ENCODE measurements at regions not wholly inside any gene's neighbourhood (a gene's known extent, or its start where the extent isn't known, plus 50 kb on each side); places are given as distances from the start of the nearest gene placed in this dataset.
"Not testable (repeated sequence)": the region's sequence is repeated elsewhere in the genome, so short reads cannot be mapped to it uniquely, and the experiment has no call there.

DNA sequence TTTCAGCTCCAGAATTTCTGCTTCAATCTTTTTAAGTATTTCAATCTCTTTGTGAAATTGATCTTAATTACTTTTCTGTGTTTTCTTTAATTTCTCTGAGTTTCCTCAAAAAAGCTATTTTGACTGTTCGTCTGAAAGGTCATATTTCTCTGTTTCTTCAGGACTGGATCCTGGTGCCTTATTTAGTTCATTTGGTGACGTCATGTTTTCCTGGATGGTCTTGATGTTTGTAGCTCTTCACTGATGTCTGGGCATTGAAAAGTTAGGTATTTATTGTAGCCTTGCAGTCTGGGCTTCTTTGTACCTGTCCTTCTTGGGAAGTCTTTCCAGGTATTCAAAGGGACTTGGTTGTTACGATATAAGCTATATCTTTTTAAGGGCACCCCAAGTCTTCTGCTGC lies 998.7 kb downstream of the NCAM2 start:
- in situ Hi-C loops (cut with MboI; ENCODE audit: low sequenced_read_pairs), result no loop called here

- in situ Hi-C loops (cut with MboI; ENCODE audit: low sequenced_read_pairs), result no loop called here
These were observed 999.5 kb downstream of the NCAM2 start for GRCh38 chr21:21997390-21998333.

GRCh38 chr21:22019766-22020165 lies 1021.6 kb downstream of the NCAM2 start:
- in situ Hi-C loops (cut with MboI; ENCODE audit: low sequenced_read_pairs), result no loop called here

DNA sequence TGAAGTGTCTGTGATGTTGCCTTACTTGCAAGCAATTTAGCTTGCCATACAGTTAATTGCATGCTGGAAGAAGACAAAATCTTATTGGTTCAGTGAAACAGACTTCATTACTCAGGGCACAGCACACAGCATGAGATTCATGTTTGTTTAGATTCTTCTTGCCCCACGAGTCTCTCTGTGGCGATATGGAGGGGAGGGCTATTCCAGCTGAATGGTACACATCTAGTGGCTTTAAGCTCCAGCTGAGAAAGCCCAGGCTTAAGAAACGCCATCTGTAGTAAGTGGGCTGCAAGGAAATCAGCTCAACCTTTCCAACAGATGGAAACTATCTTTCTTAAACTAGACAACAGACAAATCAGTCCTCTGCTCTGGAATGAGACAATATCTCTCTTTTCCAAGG lies 1022.0 kb downstream of the NCAM2 start:
- in situ Hi-C loops (cut with MboI; ENCODE audit: low sequenced_read_pairs), result no loop called here

- in situ Hi-C loops (cut with MboI; ENCODE audit: low sequenced_read_pairs), result not testable (repeated sequence)
These were observed 1025.7 kb downstream of the NCAM2 start for GRCh38 chr21:22023896-22024295.

- in situ Hi-C loops (cut with MboI; ENCODE audit: low sequenced_read_pairs), result no loop called here
These were observed 1046.2 kb downstream of the NCAM2 start for GRCh38 chr21:22044431-22044830.

GRCh38 chr21:22046576-22046975 lies 1048.4 kb downstream of the NCAM2 start:
- in situ Hi-C loops (cut with MboI; ENCODE audit: low sequenced_read_pairs), result no loop called here

GRCh38 chr21:22056904-22057303 lies 1058.7 kb downstream of the NCAM2 start:
- in situ Hi-C loops (cut with MboI; ENCODE audit: low sequenced_read_pairs), result no loop called here

DNA sequence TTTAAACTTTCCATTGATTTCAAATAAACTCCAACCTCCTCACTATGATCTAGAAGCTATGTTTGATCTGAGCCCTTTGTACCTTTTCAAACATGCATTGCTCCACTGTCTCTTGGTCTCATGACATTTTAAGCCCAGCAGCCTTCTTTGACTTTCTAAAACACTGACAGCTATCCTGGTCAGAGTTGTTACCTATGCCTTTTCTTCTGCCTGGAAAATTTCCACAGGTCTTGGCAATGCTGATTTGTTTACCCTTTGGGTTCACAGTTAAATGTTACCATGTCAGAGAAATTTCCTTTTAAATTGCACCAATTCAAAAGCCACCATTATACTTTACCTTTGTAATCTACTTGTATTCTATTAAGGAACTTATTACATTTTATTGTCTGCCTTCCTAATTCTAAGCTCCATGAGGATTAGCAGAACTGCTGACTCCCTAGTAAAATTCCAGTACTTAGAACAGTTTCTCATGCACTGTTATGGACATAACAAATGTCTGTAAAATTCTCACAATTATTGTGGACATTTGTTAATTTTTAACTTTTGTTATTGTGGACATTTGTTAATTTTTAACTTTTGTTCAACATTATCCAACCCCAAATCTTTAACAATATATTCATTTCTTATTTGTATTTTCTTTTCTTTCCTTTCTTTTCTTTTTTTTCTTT lies 1064.4 kb downstream of the NCAM2 start:
- in situ Hi-C loops (cut with MboI; ENCODE audit: low sequenced_read_pairs), result no loop called here

- in situ Hi-C loops (cut with MboI; ENCODE audit: low sequenced_read_pairs), result no loop called here
These were observed 1064.9 kb downstream of the NCAM2 start for GRCh38 chr21:22063140-22063539.

GRCh38 chr21:22076471-22076870 lies 1078.3 kb downstream of the NCAM2 start:
- in situ Hi-C loops (cut with MboI; ENCODE audit: low sequenced_read_pairs), result no loop called here

DNA sequence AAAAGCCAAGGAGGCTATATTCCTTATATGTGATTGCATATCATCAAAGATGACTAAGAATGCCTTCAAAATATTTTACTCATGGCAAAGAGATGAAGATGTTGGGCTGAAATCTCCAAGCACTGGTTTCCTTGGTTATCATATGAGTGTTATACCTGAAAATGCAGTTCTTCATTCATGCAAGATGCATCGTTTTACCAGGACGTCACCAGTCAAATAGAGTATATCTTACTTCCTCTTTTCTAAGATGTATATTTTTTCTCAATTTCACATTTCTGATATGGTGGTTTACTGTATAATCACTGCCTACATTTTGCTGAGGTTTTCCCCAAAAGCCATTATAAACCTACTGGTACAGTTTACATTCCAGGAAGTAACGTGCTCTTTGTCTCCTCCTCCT lies 1085.7 kb downstream of the NCAM2 start:
- in situ Hi-C loops (cut with MboI; ENCODE audit: low sequenced_read_pairs), result no loop called here

DNA sequence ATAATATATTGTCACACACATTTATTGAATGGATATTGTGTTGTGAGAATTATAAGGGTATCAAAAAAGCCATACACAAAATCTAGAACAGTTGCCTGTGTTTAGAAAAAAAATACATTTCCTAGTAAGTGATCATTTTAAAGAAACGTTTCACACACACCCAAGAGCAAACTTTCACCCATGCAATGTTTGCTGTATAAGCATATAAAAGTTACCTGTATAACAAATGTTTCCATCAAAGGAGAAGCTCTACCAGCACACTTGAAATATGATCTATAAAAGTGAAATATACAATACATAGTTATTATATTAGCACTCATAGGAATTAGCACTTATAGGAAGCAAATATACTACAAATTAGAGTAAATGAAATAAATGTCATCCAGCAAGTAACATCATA lies 1098.1 kb downstream of the NCAM2 start:
- in situ Hi-C loops (cut with MboI; ENCODE audit: low sequenced_read_pairs), result no loop called here

GRCh38 chr21:22106720-22107410 lies 1108.7 kb downstream of the NCAM2 start:
- in situ Hi-C loops (cut with MboI; ENCODE audit: low sequenced_read_pairs), result no loop called here

DNA sequence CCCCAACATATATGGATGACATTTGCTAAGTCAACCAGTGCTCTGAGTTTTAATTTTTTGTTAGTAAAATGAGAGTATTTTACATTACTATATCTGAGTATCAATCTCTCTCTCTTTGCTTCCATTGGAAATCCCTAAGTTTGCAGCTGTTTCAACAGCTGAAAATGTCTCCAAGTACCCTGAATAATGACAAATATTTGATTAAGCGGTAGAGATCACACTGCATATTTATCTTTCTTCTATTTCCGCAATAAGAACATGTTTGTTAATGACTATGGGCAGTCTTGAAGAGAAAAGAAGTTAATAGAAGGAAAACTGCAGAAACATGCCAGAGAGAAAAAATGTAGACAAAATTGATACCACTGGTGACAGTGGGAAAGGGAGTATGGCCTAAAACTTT lies 1117.5 kb downstream of the NCAM2 start:
- in situ Hi-C loops (cut with MboI; ENCODE audit: low sequenced_read_pairs), result no loop called here

GRCh38 chr21:22120616-22121266 lies 1122.5 kb downstream of the NCAM2 start:
- in situ Hi-C loops (cut with MboI; ENCODE audit: low sequenced_read_pairs), result no loop called here

GRCh38 chr21:22125581-22125980 lies 1127.4 kb downstream of the NCAM2 start:
- in situ Hi-C loops (cut with MboI; ENCODE audit: low sequenced_read_pairs), result no loop called here

DNA sequence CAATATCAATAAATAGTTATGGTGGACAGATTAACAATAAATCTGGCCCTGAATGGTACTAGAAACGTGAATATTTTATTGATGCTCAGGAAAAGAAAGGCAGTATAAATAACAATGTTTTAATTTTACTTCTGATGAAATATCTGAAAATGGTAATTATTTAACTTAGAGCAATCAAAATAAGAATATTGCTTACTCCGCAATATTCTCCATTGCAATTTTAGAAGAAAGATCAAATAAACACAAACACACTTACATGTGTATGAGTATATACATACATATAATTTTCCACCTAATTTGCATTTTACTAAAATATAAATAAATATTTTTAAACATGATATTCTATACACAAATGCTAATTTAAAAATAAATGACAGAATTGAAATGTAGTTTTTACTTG lies 1130.5 kb downstream of the NCAM2 start:
- in situ Hi-C loops (cut with MboI; ENCODE audit: low sequenced_read_pairs), result no loop called here

- in situ Hi-C loops (cut with MboI; ENCODE audit: low sequenced_read_pairs), result no loop called here
These were observed 1134.3 kb downstream of the NCAM2 start for GRCh38 chr21:22132358-22133071.

- in situ Hi-C loops (cut with MboI; ENCODE audit: low sequenced_read_pairs), result no loop called here
These were observed 1138.5 kb downstream of the NCAM2 start for GRCh38 chr21:22136740-22137139.

Data from HL-60/S4 (cell line).